DOHH2 (cell line): ENCODE measurements at regions not wholly inside any gene's neighbourhood (a gene's known extent, or its start where the extent isn't known, plus 50 kb on each side); places are given as distances from the start of the nearest gene placed in this dataset.

ENCODE experiments used
- H3F3A ChIP-seq: fragments of 200-600 bp; sonication (generic), shearing (Covaris generic); 2 replicates; pipeline ENCODE4 v1.6.0; 2016; ENCODE audit warnings: antibody characterized with exemption, mild to moderate bottlenecking; ENCODE audit not compliant: control insufficient read depth, insufficient read depth
- H3K27ac ChIP-seq: fragments of 200-600 bp; sonication (generic); 2 replicates; pipeline ENCODE4 v1.5.1; 2014; ENCODE audit warnings: low read depth, mild to moderate bottlenecking, low read length, moderate library complexity
- H3K27me3 ChIP-seq: fragments of 200-600 bp; sonication (generic); 2 replicates; pipeline ENCODE4 v1.6.1; 2014; ENCODE audit warnings: mild to moderate bottlenecking, low read length, mixed read lengths; ENCODE audit not compliant: control insufficient read depth
- H3K36me3 ChIP-seq: fragments of 200-600 bp; sonication (generic); 2 replicates; pipeline ENCODE4 v1.6.1; 2014; ENCODE audit warnings: mild to moderate bottlenecking, low read length, moderate library complexity, mixed read lengths; ENCODE audit not compliant: control insufficient read depth
- H3K4me1 ChIP-seq: fragments of 200-600 bp; sonication (generic); 2 replicates; pipeline ENCODE4 v1.6.1; 2014; ENCODE audit warnings: mild to moderate bottlenecking, low read length, mixed read lengths; ENCODE audit not compliant: control insufficient read depth
- H3K4me2 ChIP-seq: fragments of 200-600 bp; sonication (generic); 2 replicates; pipeline ENCODE4 v1.6.0; 2014; ENCODE audit warnings: mild to moderate bottlenecking, low read length, moderate library complexity
- H3K4me3 ChIP-seq: fragments of 200-600 bp; sonication (generic); 2 replicates; pipeline ENCODE4 v1.5.1; 2014; ENCODE audit warnings: mild to moderate bottlenecking, low read length, mixed read lengths
- H3K79me2 ChIP-seq: fragments of 200-600 bp; sonication (generic); 2 replicates; pipeline ENCODE4 v1.6.1; 2014; ENCODE audit warnings: mild to moderate bottlenecking, low read length, mixed read lengths; ENCODE audit not compliant: control insufficient read depth
- H3K9me2 ChIP-seq: fragments of 200-600 bp; sonication (generic); replicated peaks from 2 replicates; pipeline ENCODE4 v1.6.1; 2014; ENCODE audit warnings: mild to moderate bottlenecking, low read length, mixed read lengths; ENCODE audit not compliant: control insufficient read depth
- H3K9me3 ChIP-seq: fragments of 200-600 bp; sonication (generic); 2 replicates; pipeline ENCODE4 v1.6.1; 2014; ENCODE audit warnings: antibody characterized with exemption, low read length, mixed read lengths; ENCODE audit not compliant: control insufficient read depth, insufficient read depth
- H4K20me1 ChIP-seq: fragments of 200-600 bp; sonication (generic); 2 replicates; pipeline ENCODE4 v1.6.0; 2014; ENCODE audit warnings: low read depth, mild to moderate bottlenecking, antibody characterized with exemption, low read length, moderate library complexity; ENCODE audit not compliant: control insufficient read depth, insufficient read depth
- CTCF ChIP-seq: fragments of 200-600 bp; sonication (generic); IDR thresholded peaks from one replicate; pipeline ENCODE4 v1.5.1; 2014; ENCODE audit warnings: antibody characterized with exemption, mild to moderate bottlenecking, low read depth, low read length; ENCODE audit not compliant: poor library complexity, severe bottlenecking
- EZH2phosphoT487 ChIP-seq: fragments of 200-600 bp; sonication (generic); IDR thresholded peaks from 2 replicates; pipeline ENCODE4 v1.6.1; 2017; ENCODE audit warnings: borderline replicate concordance, mild to moderate bottlenecking, antibody characterized with exemption, low read length, moderate library complexity, mixed read lengths

- H3K4me1 ChIP-seq = no peaks in the 10 kb centered on the region
- H3K4me2 ChIP-seq = no peak overlapping the region
- H3K27me3 ChIP-seq = no peaks in the 10 kb centered on the region
- no peak overlapping the region for H3K27ac ChIP-seq
- no peak overlapping the region for H3K4me3 ChIP-seq
- no peaks in the 10 kb centered on the region for H3F3A ChIP-seq
- no peaks in the 10 kb centered on the region for H3K79me2 ChIP-seq
- H3K9me3 ChIP-seq = no peaks in the 10 kb centered on the region; the same call in 1 of the 2 replicates
- TF ChIP-seq CTCF (no peak), EZH2phosphoT487 (no peak)
- no peaks in the 10 kb centered on the region for H4K20me1 ChIP-seq
- no peaks in the 10 kb centered on the region for H3K36me3 ChIP-seq
- no peaks in the 10 kb centered on the region for H3K9me2 ChIP-seq
Measured at GRCh38 chr14:82309199-82309598, 775.5 kb upstream of the SEL1L start.

GRCh38 chr14:82313889-82314288 is 780.2 kb upstream of the SEL1L start:
- no peaks in the 10 kb centered on the region; the same call in 1 of the 2 replicates for H3K9me3 ChIP-seq
- no peaks in the 10 kb centered on the region for H3F3A ChIP-seq
- H3K4me3 ChIP-seq = no peak overlapping the region
- TF ChIP-seq EZH2phosphoT487 = no peak
- no peak for TF ChIP-seq CTCF
- no peaks in the 10 kb centered on the region for H3K27me3 ChIP-seq
- H3K4me1 ChIP-seq = no peaks in the 10 kb centered on the region
- no peak overlapping the region for H3K27ac ChIP-seq
- no peak overlapping the region for H3K4me2 ChIP-seq
- H3K36me3 ChIP-seq = no peaks in the 10 kb centered on the region
- no peaks in the 10 kb centered on the region for H3K79me2 ChIP-seq
- H3K9me2 ChIP-seq = no peaks in the 10 kb centered on the region
- H4K20me1 ChIP-seq = no peaks in the 10 kb centered on the region

GRCh38 chr14:82328442-82328841 is 794.8 kb upstream of the SEL1L start:
- TF ChIP-seq CTCF = no peak
- TF ChIP-seq EZH2phosphoT487 = no peak
- no peak overlapping the region for H3K4me2 ChIP-seq
- no peaks in the 10 kb centered on the region for H3F3A ChIP-seq
- no peaks in the 10 kb centered on the region for H3K27me3 ChIP-seq
- no peaks in the 10 kb centered on the region for H4K20me1 ChIP-seq
- no peaks in the 10 kb centered on the region for H3K9me3 ChIP-seq
- no peak overlapping the region for H3K4me3 ChIP-seq
- H3K79me2 ChIP-seq = no peaks in the 10 kb centered on the region
- H3K9me2 ChIP-seq = no peaks in the 10 kb centered on the region
- no peak overlapping the region for H3K27ac ChIP-seq
- no peaks in the 10 kb centered on the region for H3K36me3 ChIP-seq
- H3K4me1 ChIP-seq = no peaks in the 10 kb centered on the region

- H3K9me3 ChIP-seq = no peaks in the 10 kb centered on the region
- no peaks in the 10 kb centered on the region for H3K9me2 ChIP-seq
- no peaks in the 10 kb centered on the region for H3K36me3 ChIP-seq
- H3K4me3 ChIP-seq = no peak overlapping the region
- H3K4me1 ChIP-seq = no peaks in the 10 kb centered on the region
- no peaks in the 10 kb centered on the region for H3K79me2 ChIP-seq
- no peaks in the 10 kb centered on the region for H3F3A ChIP-seq
- H3K4me2 ChIP-seq = no peak overlapping the region
- TF ChIP-seq CTCF (no peak), EZH2phosphoT487 (no peak)
- H3K27me3 ChIP-seq = no peaks in the 10 kb centered on the region
- H4K20me1 ChIP-seq = no peaks in the 10 kb centered on the region
- H3K27ac ChIP-seq = no peak overlapping the region
Measured at GRCh38 chr14:82341261-82341810, 807.7 kb upstream of the SEL1L start.
